ENCODE measurements at regions not wholly inside any gene's neighbourhood (a gene's known extent, or its start where the extent isn't known, plus 50 kb on each side); places are given as distances from the start of the nearest gene placed in this dataset.

DNA sequence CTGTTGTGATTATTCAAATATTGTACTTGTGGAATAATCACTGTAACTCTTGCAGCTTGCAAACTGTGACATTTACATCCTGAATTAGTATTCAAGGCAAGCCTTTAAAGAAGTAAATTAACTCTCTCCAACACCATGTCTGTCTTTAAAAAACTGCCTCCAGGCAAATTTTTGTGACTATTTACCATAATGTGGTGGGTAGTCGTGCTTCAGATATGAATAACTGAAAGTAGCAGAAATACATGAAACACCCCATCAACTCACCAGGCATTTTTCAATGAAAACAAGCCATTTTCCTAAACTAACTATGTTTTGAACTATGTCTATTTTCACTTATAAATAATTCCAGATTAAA, 217.4 kb upstream of the PSMD7 start:
- no peak for TF ChIP-seq EP300 (IDR thresholded peaks at IDR 0.05)
- TF ChIP-seq POLR2A (IDR thresholded peaks at IDR 0.05): no peak
- TF ChIP-seq, protein P1, sequence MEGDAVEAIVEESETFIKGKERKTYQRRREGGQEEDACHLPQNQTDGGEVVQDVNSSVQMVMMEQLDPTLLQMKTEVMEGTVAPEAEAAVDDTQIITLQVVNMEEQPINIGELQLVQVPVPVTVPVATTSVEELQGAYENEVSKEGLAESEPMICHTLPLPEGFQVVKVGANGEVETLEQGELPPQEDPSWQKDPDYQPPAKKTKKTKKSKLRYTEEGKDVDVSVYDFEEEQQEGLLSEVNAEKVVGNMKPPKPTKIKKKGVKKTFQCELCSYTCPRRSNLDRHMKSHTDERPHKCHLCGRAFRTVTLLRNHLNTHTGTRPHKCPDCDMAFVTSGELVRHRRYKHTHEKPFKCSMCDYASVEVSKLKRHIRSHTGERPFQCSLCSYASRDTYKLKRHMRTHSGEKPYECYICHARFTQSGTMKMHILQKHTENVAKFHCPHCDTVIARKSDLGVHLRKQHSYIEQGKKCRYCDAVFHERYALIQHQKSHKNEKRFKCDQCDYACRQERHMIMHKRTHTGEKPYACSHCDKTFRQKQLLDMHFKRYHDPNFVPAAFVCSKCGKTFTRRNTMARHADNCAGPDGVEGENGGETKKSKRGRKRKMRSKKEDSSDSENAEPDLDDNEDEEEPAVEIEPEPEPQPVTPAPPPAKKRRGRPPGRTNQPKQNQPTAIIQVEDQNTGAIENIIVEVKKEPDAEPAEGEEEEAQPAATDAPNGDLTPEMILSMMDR (IDR thresholded peaks at IDR 0.05): no peak
- TF ChIP-seq POLR2AphosphoS5 (IDR thresholded peaks at IDR 0.05): no peak

Measured in suprapubic skin (tissue), 4 donors.